ENCODE measurements at regions not wholly inside any gene's neighbourhood (a gene's known extent, or its start where the extent isn't known, plus 50 kb on each side); places are given as distances from the start of the nearest gene placed in this dataset.

DNA sequence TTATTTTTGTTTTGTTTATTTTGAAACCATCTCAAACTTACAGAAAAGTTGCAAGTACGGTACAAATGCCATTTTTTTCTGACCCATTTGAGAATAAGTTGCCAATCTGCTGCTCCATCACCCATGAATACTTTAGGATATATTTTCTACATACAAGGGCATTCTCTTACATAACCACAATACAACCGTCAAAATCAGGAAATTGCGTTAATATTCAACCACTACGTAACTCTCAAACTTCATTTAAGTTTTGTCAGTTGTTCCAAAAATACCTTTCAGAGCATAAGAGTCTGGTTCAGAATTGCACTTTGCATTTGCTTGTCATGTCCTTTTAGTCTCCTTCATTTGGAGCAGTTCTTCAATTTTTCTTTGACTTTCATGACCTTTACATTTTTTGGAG, 194.3 kb upstream of the BDNF start:
- Histone ChIP-seq H3K36me3 (ENCODE audit: insufficient read depth, low read length) (no peaks in the 10 kb centered on the region), H3K4me2 (ENCODE audit: low read length) (no peak overlapping the region), H3K9me2 (ENCODE audit: insufficient read depth, low read length) (no peaks in the 10 kb centered on the region), H3K4me1 (ENCODE audit: insufficient read depth, low read length, poor library complexity, severe bottlenecking) (no peaks in the 10 kb centered on the region), H4K20me1 (ENCODE audit: insufficient read depth, low read length) (no peaks in the 10 kb centered on the region), H3K4me3 (ENCODE audit: low read depth, low read length, poor library complexity, severe bottlenecking) (no peak overlapping the region), H3K9me3 (ENCODE audit: low read length) (no peaks in the 10 kb centered on the region), H3K27ac (ENCODE audit: low read depth, low read length, poor library complexity, severe bottlenecking) (no peak overlapping the region), H2AFZ (ENCODE audit: low read length) (no peak overlapping the region), H3K79me2 (ENCODE audit: insufficient read depth, low read depth, low read length) (no peaks in the 10 kb centered on the region)
- POLR2A ChIA-PET: no interaction called here
- TF ChIP-seq EZH2phosphoT487 (IDR thresholded peaks at IDR 0.05; ENCODE audit: borderline replicate concordance, low read depth, low read length): no peak
- TF ChIP-seq, protein P1, sequence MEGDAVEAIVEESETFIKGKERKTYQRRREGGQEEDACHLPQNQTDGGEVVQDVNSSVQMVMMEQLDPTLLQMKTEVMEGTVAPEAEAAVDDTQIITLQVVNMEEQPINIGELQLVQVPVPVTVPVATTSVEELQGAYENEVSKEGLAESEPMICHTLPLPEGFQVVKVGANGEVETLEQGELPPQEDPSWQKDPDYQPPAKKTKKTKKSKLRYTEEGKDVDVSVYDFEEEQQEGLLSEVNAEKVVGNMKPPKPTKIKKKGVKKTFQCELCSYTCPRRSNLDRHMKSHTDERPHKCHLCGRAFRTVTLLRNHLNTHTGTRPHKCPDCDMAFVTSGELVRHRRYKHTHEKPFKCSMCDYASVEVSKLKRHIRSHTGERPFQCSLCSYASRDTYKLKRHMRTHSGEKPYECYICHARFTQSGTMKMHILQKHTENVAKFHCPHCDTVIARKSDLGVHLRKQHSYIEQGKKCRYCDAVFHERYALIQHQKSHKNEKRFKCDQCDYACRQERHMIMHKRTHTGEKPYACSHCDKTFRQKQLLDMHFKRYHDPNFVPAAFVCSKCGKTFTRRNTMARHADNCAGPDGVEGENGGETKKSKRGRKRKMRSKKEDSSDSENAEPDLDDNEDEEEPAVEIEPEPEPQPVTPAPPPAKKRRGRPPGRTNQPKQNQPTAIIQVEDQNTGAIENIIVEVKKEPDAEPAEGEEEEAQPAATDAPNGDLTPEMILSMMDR (conservative IDR thresholded peaks at IDR 0.05; ENCODE audit: low read length): no peak
- no peak for DNase-seq (ENCODE audit: low spot score)
- no TSS peak for BruUV-seq (replicated peaks)
- CTCF ChIA-PET (ENCODE audit: unreplicated experiment): no interaction called here
- intact Hi-C loops (cut with micrococcal nuclease; ENCODE audit: unreplicated experiment): no loop called here

DNA sequence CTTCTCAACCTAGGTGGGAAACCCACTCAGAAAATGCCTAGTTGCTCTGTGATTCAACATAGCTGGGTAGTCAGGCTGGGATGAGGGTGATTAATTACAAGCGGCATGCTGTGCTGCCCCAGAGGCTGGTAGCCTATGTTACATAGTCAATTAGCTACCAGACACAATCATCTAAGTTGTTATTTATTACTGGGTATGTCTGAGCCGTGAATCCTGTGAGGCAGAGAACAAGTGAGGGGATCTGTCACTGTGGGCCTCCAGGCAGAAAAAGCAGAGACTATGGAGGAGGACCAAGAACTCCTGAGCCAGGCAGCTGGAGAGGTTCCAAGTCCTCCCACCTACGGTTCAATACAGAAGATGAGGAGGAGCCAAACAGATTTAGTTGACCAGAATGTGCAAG, 186.6 kb upstream of the BDNF start:
- ChIA-PET CTCF (ENCODE audit: unreplicated experiment) (no interaction called here), POLR2A (no interaction called here)
- H3K79me2 ChIP-seq (ENCODE audit: insufficient read depth, low read depth, low read length): no peaks in the 10 kb centered on the region
- no peaks in the 10 kb centered on the region for H3K36me3 ChIP-seq (ENCODE audit: insufficient read depth, low read length)
- H2AFZ ChIP-seq (ENCODE audit: low read length): no peak overlapping the region
- no peak overlapping the region for H3K27ac ChIP-seq (ENCODE audit: low read depth, low read length, poor library complexity, severe bottlenecking)
- no peaks in the 10 kb centered on the region for H3K9me3 ChIP-seq (ENCODE audit: low read length)
- no peaks in the 10 kb centered on the region for H3K4me1 ChIP-seq (ENCODE audit: insufficient read depth, low read length, poor library complexity, severe bottlenecking)
- no peak overlapping the region for H3K4me3 ChIP-seq (ENCODE audit: low read depth, low read length, poor library complexity, severe bottlenecking)
- no peak overlapping the region for H3K4me2 ChIP-seq (ENCODE audit: low read length)
- TF ChIP-seq, protein P1 (conservative IDR thresholded peaks at IDR 0.05; ENCODE audit: low read length): no peak
- TF ChIP-seq EZH2phosphoT487 (IDR thresholded peaks at IDR 0.05; ENCODE audit: borderline replicate concordance, low read depth, low read length): no peak
- no peaks in the 10 kb centered on the region for H4K20me1 ChIP-seq (ENCODE audit: insufficient read depth, low read length)
- H3K9me2 ChIP-seq (ENCODE audit: insufficient read depth, low read length): no peaks in the 10 kb centered on the region
- intact Hi-C loops (cut with micrococcal nuclease; ENCODE audit: unreplicated experiment): no loop called here
- BruUV-seq (replicated peaks): no TSS peak
- DNase-seq (ENCODE audit: low spot score): no peak

DNA sequence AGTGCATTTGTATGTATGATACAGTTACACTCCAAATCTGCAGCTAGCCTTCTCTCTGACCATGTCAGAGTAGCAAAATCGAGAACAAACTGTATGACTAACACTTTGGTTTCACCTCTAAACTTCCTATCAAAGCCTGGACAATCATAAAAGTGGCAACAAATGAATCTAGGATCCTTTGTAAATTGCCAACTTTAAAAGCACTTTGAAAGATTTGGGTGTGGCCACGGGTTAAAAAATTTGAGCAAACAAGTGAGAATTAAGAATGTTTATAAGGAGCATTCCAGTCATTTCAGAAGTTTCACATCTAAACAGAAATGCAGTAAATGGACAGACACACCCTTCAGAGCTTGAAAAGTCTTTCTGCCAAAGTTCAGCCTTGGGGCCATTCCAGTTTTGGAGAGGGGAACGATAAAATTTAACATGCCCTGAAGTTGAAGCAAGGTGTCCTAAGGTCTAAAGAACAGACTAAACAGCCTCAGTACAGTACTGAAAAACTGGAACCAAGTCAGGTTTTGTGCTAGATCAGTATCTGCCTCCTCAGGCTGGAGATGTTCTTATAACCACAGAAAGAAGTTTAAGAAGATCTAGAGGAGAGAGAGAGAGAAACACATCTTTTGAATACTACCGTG, 181.9 kb upstream of the BDNF start:
- DNase-seq (ENCODE audit: low spot score): no peak
- Histone ChIP-seq H3K79me2 (ENCODE audit: insufficient read depth, low read depth, low read length) (no peaks in the 10 kb centered on the region), H2AFZ (ENCODE audit: low read length) (no peak overlapping the region), H3K4me3 (ENCODE audit: low read depth, low read length, poor library complexity, severe bottlenecking) (no peak overlapping the region), H3K9me2 (ENCODE audit: insufficient read depth, low read length) (no peaks in the 10 kb centered on the region), H3K36me3 (ENCODE audit: insufficient read depth, low read length) (no peaks in the 10 kb centered on the region), H3K4me2 (ENCODE audit: low read length) (no peak overlapping the region), H3K9me3 (ENCODE audit: low read length) (no peaks in the 10 kb centered on the region), H4K20me1 (ENCODE audit: insufficient read depth, low read length) (no peaks in the 10 kb centered on the region), H3K4me1 (ENCODE audit: insufficient read depth, low read length, poor library complexity, severe bottlenecking) (no peaks in the 10 kb centered on the region), H3K27ac (ENCODE audit: low read depth, low read length, poor library complexity, severe bottlenecking) (no peak overlapping the region)
- no TSS peak for BruUV-seq (replicated peaks)
- POLR2A ChIA-PET: no interaction called here
- intact Hi-C loops (cut with micrococcal nuclease; ENCODE audit: unreplicated experiment): no loop called here
- CTCF ChIA-PET (ENCODE audit: unreplicated experiment): no interaction called here
- TF ChIP-seq, protein P1 (conservative IDR thresholded peaks at IDR 0.05; ENCODE audit: low read length): no peak
- no peak for TF ChIP-seq EZH2phosphoT487 (IDR thresholded peaks at IDR 0.05; ENCODE audit: borderline replicate concordance, low read depth, low read length)
